Activated naive CD4-positive, alpha-beta T cell treated with anti-CD3 and anti-CD28 coated beads for 36 hours (primary cell): ENCODE measurements at regions not wholly inside any gene's neighbourhood (a gene's known extent, or its start where the extent isn't known, plus 50 kb on each side); places are given as distances from the start of the nearest gene placed in this dataset.

ENCODE experiments used
- CTCF ChIA-PET: fragments of 350-600 bp; sonication (Branson Sonifier 250); formaldehyde crosslinking; loops from one replicate; lab custom pipeline; 2021; ENCODE audit warnings: antibody characterized with exemption; lab: Charles Lee
- DNase-seq: peaks from one replicate; pipeline ENCODE4 v3.0.0-alpha.2; 2020
- H3K27ac Mint-ChIP-seq: one replicate; pipeline ENCODE4 v1.8.0; 2021; ENCODE audit warnings: mild to moderate bottlenecking, mixed read lengths
- H3K27me3 Mint-ChIP-seq: one replicate; pipeline ENCODE4 v1.8.0; 2021; ENCODE audit warnings: low read depth, mixed read lengths
- H3K36me3 Mint-ChIP-seq: one replicate; pipeline ENCODE4 v1.8.0; 2021; ENCODE audit warnings: low read depth, mixed read lengths
- H3K4me1 Mint-ChIP-seq: one replicate; pipeline ENCODE4 v1.8.0; 2021; ENCODE audit warnings: low read depth, mixed read lengths
- H3K4me3 Mint-ChIP-seq: one replicate; pipeline ENCODE4 v1.8.0; 2021; ENCODE audit warnings: mild to moderate bottlenecking, moderate library complexity, mixed read lengths
- H3K9me3 Mint-ChIP-seq: one replicate; pipeline ENCODE4 v1.8.0; 2021; ENCODE audit warnings: mixed read lengths
- intact Hi-C: fragments of 100-400 bp; cut with micrococcal nuclease; formaldehyde crosslinking; loops from one replicate; pipeline ENCODE4 v1.15.1; 2023

GRCh38 chr2:239475161-239476028, 74.6 kb upstream of the HDAC4 start:
- Mint-ChIP-seq H3K4me1 (no peaks in the 10 kb centered on the region), H3K9me3 (no peaks in the 10 kb centered on the region), H3K27me3 (no peaks in the 10 kb centered on the region), H3K36me3 (no peaks in the 10 kb centered on the region), H3K27ac (no peak overlapping the region), H3K4me3 (no peak overlapping the region)
- no peak for DNase-seq
- CTCF ChIA-PET = no interaction called here
- intact Hi-C loops = no loop called here

- Mint-ChIP-seq H3K4me1 (no peaks in the 10 kb centered on the region), H3K4me3 (no peak overlapping the region), H3K36me3 (no peaks in the 10 kb centered on the region), H3K27ac (no peak overlapping the region), H3K27me3 (no peaks in the 10 kb centered on the region), H3K9me3 (no peaks in the 10 kb centered on the region)
- CTCF ChIA-PET = no interaction called here
- intact Hi-C loops = no loop called here
- no peak for DNase-seq
Observed at GRCh38 chr2:239473211-239473805, 72.5 kb upstream of the HDAC4 start.

GRCh38 chr2:239472235-239472775, 71.5 kb upstream of the HDAC4 start:
- Mint-ChIP-seq H3K27ac (no peak overlapping the region), H3K9me3 (no peaks in the 10 kb centered on the region), H3K4me1 (no peaks in the 10 kb centered on the region), H3K36me3 (no peaks in the 10 kb centered on the region), H3K27me3 (no peaks in the 10 kb centered on the region), H3K4me3 (no peak overlapping the region)
- no peak for DNase-seq
- CTCF ChIA-PET = no interaction called here
- intact Hi-C loops = no loop called here

GRCh38 chr2:239471011-239471792, 70.4 kb upstream of the HDAC4 start:
- intact Hi-C loops = no loop called here
- no peaks in the 10 kb centered on the region for H3K9me3 Mint-ChIP-seq
- no peaks in the 10 kb centered on the region for H3K4me1 Mint-ChIP-seq
- CTCF ChIA-PET = no interaction called here
- no peaks in the 10 kb centered on the region for H3K36me3 Mint-ChIP-seq
- no peak overlapping the region for H3K27ac Mint-ChIP-seq
- no peak overlapping the region for H3K4me3 Mint-ChIP-seq
- no peaks in the 10 kb centered on the region for H3K27me3 Mint-ChIP-seq
- DNase-seq = no peak

DNA sequence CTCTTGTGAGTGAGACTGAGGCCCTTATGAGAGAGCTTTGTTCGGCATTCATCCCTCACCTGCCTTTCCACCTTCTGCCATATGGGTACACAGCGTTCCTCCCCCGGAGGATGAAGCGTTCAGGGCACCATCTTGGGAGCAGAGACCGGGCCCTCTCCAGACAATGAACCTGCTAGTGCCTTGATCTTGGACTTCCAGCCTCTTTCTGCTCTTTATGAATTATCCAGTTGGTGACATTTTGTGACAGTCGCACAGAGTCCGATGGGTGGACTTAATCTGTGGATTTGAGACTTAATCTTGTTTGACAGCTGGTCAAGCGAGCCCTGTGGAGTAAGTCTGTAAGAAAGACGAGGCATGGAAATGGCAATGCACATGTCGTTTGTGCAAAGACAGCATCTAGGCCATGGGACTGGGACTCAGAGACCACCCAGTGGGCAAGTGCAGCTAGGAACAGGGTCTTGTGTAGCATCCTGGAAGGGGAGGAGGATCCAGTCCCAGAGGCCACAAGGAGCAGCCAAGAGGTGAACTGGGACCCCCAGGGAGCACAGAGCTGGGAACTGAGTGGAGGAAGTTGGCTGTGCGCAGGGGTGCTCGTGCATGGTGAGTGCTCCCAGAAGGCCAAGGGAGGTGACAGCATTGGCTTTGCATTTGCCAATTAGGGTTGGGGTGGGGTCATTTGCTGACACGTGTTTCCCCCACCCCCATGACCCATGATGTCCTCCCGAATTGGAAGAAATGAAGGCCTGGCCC, 69.5 kb upstream of the HDAC4 start:
- Mint-ChIP-seq H3K27me3 (no peaks in the 10 kb centered on the region), H3K4me3 (no peak overlapping the region), H3K9me3 (no peaks in the 10 kb centered on the region), H3K27ac (no peak overlapping the region), H3K4me1 (no peaks in the 10 kb centered on the region), H3K36me3 (no peaks in the 10 kb centered on the region)
- intact Hi-C loops = no loop called here
- CTCF ChIA-PET = no interaction called here
- DNase-seq = no peak

DNA sequence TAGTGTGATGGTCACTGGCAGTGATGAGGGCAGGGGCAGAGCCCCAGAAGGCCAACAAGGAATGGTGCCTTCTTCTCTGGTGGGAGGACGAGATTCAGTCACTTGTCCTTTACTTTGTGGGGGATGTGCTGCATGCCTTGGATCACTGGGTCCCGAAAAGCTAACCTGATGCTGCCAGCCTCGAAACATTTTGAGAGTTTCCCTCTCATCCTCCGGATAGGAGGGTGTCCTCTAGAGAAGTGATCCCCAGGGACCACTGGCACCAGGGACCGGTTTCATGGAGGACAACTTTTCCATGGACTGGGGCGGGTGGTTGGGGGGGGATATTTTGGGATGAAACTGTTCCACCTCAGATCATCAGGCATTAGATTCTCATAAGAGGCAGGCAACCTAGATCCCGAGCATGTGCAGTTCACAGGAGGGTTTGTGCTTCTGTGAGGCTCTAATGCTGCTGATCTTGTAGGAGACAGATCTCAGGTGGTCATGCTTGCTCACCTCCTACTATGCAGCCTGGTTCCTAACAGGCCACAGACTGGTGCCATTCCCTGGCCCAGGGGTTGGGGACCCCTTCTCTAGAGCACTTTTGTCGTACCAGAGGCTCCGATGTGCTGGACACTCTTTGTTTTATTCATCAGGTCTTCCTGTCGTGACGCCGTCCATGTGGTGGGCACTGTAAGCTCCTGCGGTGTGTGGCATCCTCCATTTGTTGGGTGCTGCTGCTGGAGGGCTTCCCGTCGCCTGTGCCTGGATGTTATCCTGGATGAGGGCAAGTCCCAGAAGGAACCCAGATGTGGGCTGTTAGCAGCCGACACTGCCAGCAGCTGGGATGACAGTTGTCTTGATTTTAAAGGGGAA, 68.5 kb upstream of the HDAC4 start:
- DNase-seq = no peak
- Mint-ChIP-seq H3K4me3 (no peak overlapping the region), H3K27me3 (no peaks in the 10 kb centered on the region), H3K4me1 (no peaks in the 10 kb centered on the region), H3K36me3 (no peaks in the 10 kb centered on the region), H3K27ac (no peak overlapping the region), H3K9me3 (no peaks in the 10 kb centered on the region)
- intact Hi-C loops = no loop called here
- CTCF ChIA-PET = no interaction called here

GRCh38 chr2:239468491-239469105, 67.8 kb upstream of the HDAC4 start:
- Mint-ChIP-seq H3K4me1 (no peaks in the 10 kb centered on the region), H3K4me3 (no peak overlapping the region), H3K36me3 (no peaks in the 10 kb centered on the region), H3K27ac (no peak overlapping the region), H3K9me3 (no peaks in the 10 kb centered on the region), H3K27me3 (no peaks in the 10 kb centered on the region)
- DNase-seq = no peak
- intact Hi-C loops = no loop called here
- CTCF ChIA-PET = no interaction called here

GRCh38 chr2:239467956-239468490, 67.2 kb upstream of the HDAC4 start:
- Mint-ChIP-seq H3K36me3 (no peaks in the 10 kb centered on the region), H3K27ac (no peak overlapping the region), H3K4me1 (no peaks in the 10 kb centered on the region), H3K27me3 (no peaks in the 10 kb centered on the region), H3K4me3 (no peak overlapping the region), H3K9me3 (no peaks in the 10 kb centered on the region)
- intact Hi-C loops = no loop called here
- DNase-seq = no peak
- CTCF ChIA-PET = no interaction called here

DNA sequence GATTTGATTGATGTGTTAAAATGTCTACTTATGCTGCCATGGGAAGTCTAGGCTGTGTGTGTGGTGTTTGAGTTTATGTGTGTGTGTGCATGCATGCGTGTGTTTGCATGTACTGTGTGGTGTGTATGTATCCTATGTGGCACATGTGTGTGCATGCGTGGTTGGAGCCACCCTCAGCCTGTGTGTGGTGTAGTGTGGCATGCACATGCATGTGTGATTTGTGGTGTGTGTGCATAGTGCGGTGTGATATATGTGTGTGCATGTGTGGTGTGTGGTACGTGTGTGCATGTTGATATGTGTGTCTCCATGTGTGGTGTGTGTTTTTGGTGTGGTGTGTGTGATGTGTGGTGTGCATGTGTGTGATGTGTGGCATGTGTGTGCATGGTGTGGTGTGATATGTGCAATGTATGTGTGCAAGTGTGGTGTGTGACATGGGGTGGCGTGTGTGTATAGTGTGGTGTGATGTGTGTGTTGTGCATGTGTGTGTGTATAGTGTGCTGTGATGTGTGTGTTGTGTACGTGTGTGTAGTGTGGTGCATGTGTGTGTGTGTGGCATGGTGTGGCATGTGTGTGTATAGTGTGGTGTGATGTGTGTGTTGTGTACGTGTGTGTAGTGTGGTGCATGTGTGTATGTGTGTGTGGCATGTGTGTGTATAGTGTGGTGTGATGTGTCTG, 66.6 kb upstream of the HDAC4 start:
- Mint-ChIP-seq H3K36me3 (no peaks in the 10 kb centered on the region), H3K27me3 (no peaks in the 10 kb centered on the region), H3K9me3 (no peaks in the 10 kb centered on the region), H3K4me1 (no peaks in the 10 kb centered on the region), H3K27ac (no peak overlapping the region), H3K4me3 (no peak overlapping the region)
- intact Hi-C loops = no loop called here
- no peak for DNase-seq
- CTCF ChIA-PET = no interaction called here

DNA sequence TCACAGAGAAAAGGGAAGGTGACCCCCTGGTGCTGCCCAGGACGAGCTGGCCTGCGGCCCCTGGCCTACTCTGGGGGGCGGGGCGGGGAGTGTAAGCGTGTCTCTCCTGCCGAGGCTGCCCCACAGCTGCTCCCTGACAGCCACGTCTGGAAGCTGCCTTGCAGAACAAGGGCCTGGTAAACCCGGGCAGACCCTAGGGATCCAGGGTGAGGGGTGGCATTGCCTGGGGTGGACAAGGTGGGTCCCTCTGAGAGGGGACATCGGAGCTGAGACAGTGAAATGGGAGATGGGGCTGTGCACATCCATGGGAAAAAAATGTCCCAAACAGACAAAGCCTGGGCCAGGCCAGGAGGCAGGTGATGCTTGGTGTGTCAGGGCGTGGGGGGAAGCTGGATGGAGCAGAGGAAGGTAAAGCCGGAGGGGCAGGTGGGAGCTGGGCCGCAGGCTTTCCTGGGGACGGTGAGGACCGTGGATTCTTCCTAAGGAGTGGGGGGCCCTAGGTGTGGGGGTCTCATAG, 66.0 kb upstream of the HDAC4 start:
- no peak for DNase-seq
- intact Hi-C loops = no loop called here
- H3K36me3 Mint-ChIP-seq = no peaks in the 10 kb centered on the region
- no peaks in the 10 kb centered on the region for H3K4me1 Mint-ChIP-seq
- H3K27me3 Mint-ChIP-seq = no peaks in the 10 kb centered on the region
- no peak overlapping the region for H3K4me3 Mint-ChIP-seq
- no peak overlapping the region for H3K27ac Mint-ChIP-seq
- CTCF ChIA-PET = no interaction called here
- no peaks in the 10 kb centered on the region for H3K9me3 Mint-ChIP-seq
